GM12878 (cell line): ENCODE measurements at regions not wholly inside any gene's neighbourhood (a gene's known extent, or its start where the extent isn't known, plus 50 kb on each side); places are given as distances from the start of the nearest gene placed in this dataset.

Source experiments
- ATAC-seq: fragments of 200-7000 bp; cut with Tn5 transposase; 3 replicates; pipeline ENCODE4 v1.9.1; 2020; ENCODE audit warnings: mild to moderate bottlenecking, moderate library complexity
- BruUV-seq: library from RNA; stranded (reverse); fragments of 400-500 nt; replicated peaks from 2 replicates; lab custom pipeline; 2021; lab: Mats Ljungman, UMichigan
- CTCF ChIA-PET: fragments of 300-600 bp; sonication (Branson Sonifier 250); formaldehyde crosslinking; extraction: SDS; loops from one replicate; lab custom pipeline; 2021; ENCODE audit warnings: inconsistent platforms; lab: Yijun Ruan, JAX
- POLR2A ChIA-PET: fragments of 350-600 bp; formaldehyde crosslinking; extraction: SDS; loops from one replicate; lab custom pipeline; 2021; ENCODE audit warnings: inconsistent platforms; lab: Charles Lee
- RAD21 ChIA-PET: fragments of 300-600 bp; sonication (Branson Sonifier 250); formaldehyde crosslinking; loops from one replicate; lab custom pipeline; 2023; ENCODE audit warnings: antibody characterized with exemption; ENCODE audit not compliant: unreplicated experiment; lab: Charles Lee
- SMC1A ChIA-PET: fragments of 300-600 bp; sonication (Branson Sonifier 250); formaldehyde crosslinking; loops from one replicate; lab custom pipeline; 2023; ENCODE audit not compliant: unreplicated experiment, uncharacterized antibody; lab: Charles Lee
- DNase-seq: peaks from one replicate; pipeline ENCODE4 v3.0.0-alpha.2; 2011; ENCODE audit warnings: low read depth, low spot score
- FAIRE-seq: peaks from 3 replicates; lab custom pipeline; 2011; peaks lifted over from hg19 to GRCh38; lab: Jason Lieb, UNC
- H2AFZ ChIP-seq: 2 replicates; pipeline ENCODE4 v1.6.0; 2011; ENCODE audit warnings: low read depth, low read length, control low read depth; ENCODE audit not compliant: control insufficient read depth
- H3K27ac ChIP-seq: 2 replicates; pipeline ENCODE4 v1.5.1; 2011; ENCODE audit warnings: control low read depth; ENCODE audit not compliant: control insufficient read depth, insufficient read depth
- H3K27me3 ChIP-seq, 2 experiments: replicated peaks in 1 of 2; 2 replicates each; pipeline versions ENCODE4 v1.6.0 to v1.6.1; 2011; ENCODE audit warnings: low read length in 1 of 2; ENCODE audit not compliant: control insufficient read depth in 2 of 2, insufficient read depth in 2 of 2
- H3K36me3 ChIP-seq, 2 experiments: 2 replicates each; pipeline ENCODE4 v1.5.1; 2011; ENCODE audit warnings: low read length in 1 of 2; ENCODE audit not compliant: control insufficient read depth in 2 of 2, insufficient read depth in 2 of 2
- H3K4me1 ChIP-seq: 2 replicates; pipeline ENCODE4 v1.6.1; 2011; ENCODE audit warnings: mild to moderate bottlenecking, low read length, moderate library complexity, mixed read lengths; ENCODE audit not compliant: control insufficient read depth, insufficient read depth
- H3K4me2 ChIP-seq: 2 replicates; pipeline ENCODE4 v1.6.0; 2011; ENCODE audit warnings: control low read depth; ENCODE audit not compliant: control insufficient read depth, insufficient read depth
- H3K4me3 ChIP-seq: fragments of 200-600 bp; sonication (generic); 2 replicates; pipeline ENCODE4 v1.5.1; 2016
- H3K79me2 ChIP-seq: 2 replicates; pipeline ENCODE4 v1.6.0; 2011; ENCODE audit warnings: low read length; ENCODE audit not compliant: control insufficient read depth, insufficient read depth
- H3K9ac ChIP-seq: 2 replicates; pipeline ENCODE4 v1.8.0; 2011; ENCODE audit warnings: low read length, control low read depth, mixed read lengths; ENCODE audit not compliant: control insufficient read depth, insufficient read depth
- H3K9me3 ChIP-seq: replicated peaks from 3 replicates; pipeline ENCODE4 v1.5.1; 2011; ENCODE audit warnings: mild to moderate bottlenecking, low read length; ENCODE audit not compliant: control insufficient read depth, insufficient read depth
- H4K20me1 ChIP-seq: 2 replicates; pipeline ENCODE4 v1.6.0; 2011; ENCODE audit not compliant: control insufficient read depth, insufficient read depth
- ATF7 ChIP-seq: fragments of 450-650 bp; IDR thresholded peaks from 2 replicates; pipeline ENCODE4 v1.6.1; 2016; ENCODE audit warnings: low read depth, mild to moderate bottlenecking
- CBFB ChIP-seq: IDR thresholded peaks from 2 replicates; pipeline ENCODE4 v1.6.1; 2016; ENCODE audit warnings: antibody characterized with exemption, low read depth
- ELK1 ChIP-seq: IDR thresholded peaks from 2 replicates; pipeline ENCODE4 v1.6.1; 2012; ENCODE audit warnings: low read depth, low read length, improper control_type of control experiment
- MEF2B ChIP-seq: fragments of 450-650 bp; IDR thresholded peaks from 2 replicates; pipeline ENCODE4 v1.6.1; 2018; ENCODE audit warnings: mild to moderate bottlenecking, moderate library complexity; ENCODE audit not compliant: partially characterized antibody, poor library complexity, severe bottlenecking
- SPI1 ChIP-seq: IDR thresholded peaks from 2 replicates; pipeline ENCODE4 v1.6.1; 2011; ENCODE audit warnings: low read depth, mild to moderate bottlenecking, low read length, moderate library complexity, borderline replicate concordance; ENCODE audit not compliant: insufficient read depth
- SUZ12 ChIP-seq: fragments of 200-600 bp; sonication (generic); IDR thresholded peaks from one replicate; pipeline ENCODE4 v1.6.1; 2018; ENCODE audit warnings: antibody characterized with exemption, mild to moderate bottlenecking; ENCODE audit not compliant: unreplicated experiment
- ZNF207 ChIP-seq: fragments of 450-650 bp; IDR thresholded peaks from 2 replicates; pipeline ENCODE4 v1.6.1; 2014; ENCODE audit warnings: antibody characterized with exemption, mild to moderate bottlenecking, borderline replicate concordance
- ZNF384 ChIP-seq: IDR thresholded peaks from 2 replicates; pipeline ENCODE4 v1.6.1; 2012; ENCODE audit warnings: low read depth, mild to moderate bottlenecking, low read length, improper control_type of control experiment, borderline replicate concordance
- WGBS: methylation state at CpG from one replicate; pipeline ENCODE4 v1.1.6; 2016; ENCODE audit warnings: low lambda C conversion rate; ENCODE audit not compliant: insufficient replicate concordance, insufficient coverage; ENCODE audit errors: missing lambda C conversion rate; 5-methylcytosine and 5-hydroxymethylcytosine counted together
- in situ Hi-C: fragments of 300-500 bp; cut with MboI; formaldehyde crosslinking; loops from 9 replicates; pipeline ENCODE4 v1.14.3; 2018; ENCODE audit warnings: mixed read lengths
- intact Hi-C: fragments of 100-400 bp; cut with micrococcal nuclease; formaldehyde crosslinking; loops from one replicate; pipeline ENCODE4 v1.14.2; 2022; ENCODE audit not compliant: unreplicated experiment

- no peaks in the 10 kb centered on the region for H3K27me3 ChIP-seq
- H3K4me1 ChIP-seq: peaks cover 38% of the 10 kb centered on the region
- no peaks in the 10 kb centered on the region for H3K9me3 ChIP-seq
- H3K4me3 ChIP-seq: no peak overlapping the region
- WGBS: 25% methylated on average over 13 of the region's 13 CpGs
- H3K9ac ChIP-seq: no peak overlapping the region
- ChIA-PET SMC1A (interaction anchor here (0.7 to 6.3 kb wide), 11 partner anchors 11 to 1144 kb away, joined by 3 to 67 read pairs (median 11); partner anchors contain the start of gene ID2), CTCF (interaction anchor here (0.8 to 4.8 kb wide), 4 partner anchors 11 to 27 kb away, joined by 3 to 18 read pairs (median 8); no protein-coding TSS in a partner anchor), POLR2A (interaction anchor here (0.5 to 5.9 kb wide), 11 partner anchors 11 to 635 kb away, joined by 3 to 73 read pairs (median 5); partner anchors contain the start of gene ID2), RAD21 (interaction anchor here (0.8 to 6.8 kb wide), 10 partner anchors 11 to 195 kb away, joined by 3 to 97 read pairs (median 4); partner anchors contain the start of gene ID2)
- no peak overlapping the region for H2AFZ ChIP-seq
- peak; percentile 2; the same call in 2 of the 3 replicates for ATAC-seq
- BruUV-seq: no TSS peak
- H3K27ac ChIP-seq: no peak overlapping the region
- no peaks in the 10 kb centered on the region for H4K20me1 ChIP-seq
- no peaks in the 10 kb centered on the region for H3K36me3 ChIP-seq
- FAIRE-seq: no peak
- H3K79me2 ChIP-seq: no peaks in the 10 kb centered on the region
- H3K4me2 ChIP-seq: no peak overlapping the region
- in situ Hi-C loops: no loop called here
- intact Hi-C loops: no loop called here
- TF ChIP-seq ATF7 (peak; percentile 27; the same call in 1 of the 2 replicates), CBFB (no peak), ZNF207 (no peak), ELK1 (no peak), SUZ12 (no peak), MEF2B (peak; percentile 96), SPI1 (peak; percentile 45; the same call in 1 of the 2 replicates), ZNF384 (peak; percentile 48; the same call in 1 of the 2 replicates)
- DNase-seq: no peak
Observed at GRCh38 chr2:8571301-8571791, 110.5 kb upstream of the ID2 start.
